PC-9 (cell line): ENCODE measurements at regions not wholly inside any gene's neighbourhood (a gene's known extent, or its start where the extent isn't known, plus 50 kb on each side); places are given as distances from the start of the nearest gene placed in this dataset.

Experiments
- EZH2 ChIP-seq: fragments of 200-600 bp; sonication (generic); IDR thresholded peaks from 2 replicates; pipeline ENCODE4 v1.8.0; 2017; ENCODE audit warnings: antibody characterized with exemption, low read depth
- TF ChIP-seq, protein P1 (sequence below): fragments of 200-600 bp; sonication (generic); conservative IDR thresholded peaks from 2 replicates; pipeline ENCODE4 v1.6.1; 2017; ENCODE audit warnings: mixed run types, antibody characterized with exemption, mild to moderate bottlenecking, moderate library complexity

DNA sequence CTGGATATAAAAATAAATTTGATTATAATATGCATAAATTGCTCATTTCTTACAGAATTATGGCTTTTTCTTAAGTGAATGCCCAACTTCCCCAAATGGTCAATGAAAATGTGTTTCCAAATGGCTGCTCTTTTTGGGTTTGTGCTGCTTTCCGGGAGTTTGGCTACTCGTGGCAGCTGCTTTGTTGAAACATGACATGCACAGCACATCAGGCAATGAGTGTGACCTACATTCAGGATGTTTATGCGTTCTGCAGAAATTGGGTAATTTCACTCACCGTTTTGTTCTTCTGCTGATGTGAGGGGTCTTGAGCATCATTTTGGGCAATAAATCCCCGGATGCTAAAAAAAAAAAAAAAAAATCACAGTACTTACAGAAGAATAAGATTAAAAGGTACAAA is 825.0 kb upstream of the KLHL29 start:
- TF ChIP-seq, protein P1, sequence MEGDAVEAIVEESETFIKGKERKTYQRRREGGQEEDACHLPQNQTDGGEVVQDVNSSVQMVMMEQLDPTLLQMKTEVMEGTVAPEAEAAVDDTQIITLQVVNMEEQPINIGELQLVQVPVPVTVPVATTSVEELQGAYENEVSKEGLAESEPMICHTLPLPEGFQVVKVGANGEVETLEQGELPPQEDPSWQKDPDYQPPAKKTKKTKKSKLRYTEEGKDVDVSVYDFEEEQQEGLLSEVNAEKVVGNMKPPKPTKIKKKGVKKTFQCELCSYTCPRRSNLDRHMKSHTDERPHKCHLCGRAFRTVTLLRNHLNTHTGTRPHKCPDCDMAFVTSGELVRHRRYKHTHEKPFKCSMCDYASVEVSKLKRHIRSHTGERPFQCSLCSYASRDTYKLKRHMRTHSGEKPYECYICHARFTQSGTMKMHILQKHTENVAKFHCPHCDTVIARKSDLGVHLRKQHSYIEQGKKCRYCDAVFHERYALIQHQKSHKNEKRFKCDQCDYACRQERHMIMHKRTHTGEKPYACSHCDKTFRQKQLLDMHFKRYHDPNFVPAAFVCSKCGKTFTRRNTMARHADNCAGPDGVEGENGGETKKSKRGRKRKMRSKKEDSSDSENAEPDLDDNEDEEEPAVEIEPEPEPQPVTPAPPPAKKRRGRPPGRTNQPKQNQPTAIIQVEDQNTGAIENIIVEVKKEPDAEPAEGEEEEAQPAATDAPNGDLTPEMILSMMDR = no peak
- TF ChIP-seq EZH2 = no peak
